GM12891 (cell line): ENCODE measurements at regions not wholly inside any gene's neighbourhood (a gene's known extent, or its start where the extent isn't known, plus 50 kb on each side); places are given as distances from the start of the nearest gene placed in this dataset.

Experiments used
- PAX5 ChIP-seq: IDR thresholded peaks from 2 replicates; pipeline ENCODE4 v1.6.1; 2011; ENCODE audit warnings: low read length, moderate library complexity, mild to moderate bottlenecking; ENCODE audit not compliant: insufficient read depth, severe bottlenecking
- POLR2A ChIP-seq: IDR thresholded peaks from 2 replicates; pipeline ENCODE4 v1.6.1; 2011; ENCODE audit warnings: low read depth, low read length, control low read depth
- POLR2AphosphoS5 ChIP-seq: IDR thresholded peaks from 2 replicates; pipeline ENCODE4 v1.6.1; 2011; ENCODE audit warnings: low read depth, low read length, control low read depth
- POU2F2 ChIP-seq: IDR thresholded peaks from 2 replicates; pipeline ENCODE4 v1.6.1; 2011; ENCODE audit warnings: low read depth, mild to moderate bottlenecking, control low read depth, low read length, moderate library complexity
- SPI1 ChIP-seq: IDR thresholded peaks from 2 replicates; pipeline ENCODE4 v1.6.1; 2011; ENCODE audit warnings: low read depth, low read length, control low read depth
- TAF1 ChIP-seq: IDR thresholded peaks from 2 replicates; pipeline ENCODE4 v1.6.1; 2011; ENCODE audit warnings: low read depth, low read length, control low read depth

DNA sequence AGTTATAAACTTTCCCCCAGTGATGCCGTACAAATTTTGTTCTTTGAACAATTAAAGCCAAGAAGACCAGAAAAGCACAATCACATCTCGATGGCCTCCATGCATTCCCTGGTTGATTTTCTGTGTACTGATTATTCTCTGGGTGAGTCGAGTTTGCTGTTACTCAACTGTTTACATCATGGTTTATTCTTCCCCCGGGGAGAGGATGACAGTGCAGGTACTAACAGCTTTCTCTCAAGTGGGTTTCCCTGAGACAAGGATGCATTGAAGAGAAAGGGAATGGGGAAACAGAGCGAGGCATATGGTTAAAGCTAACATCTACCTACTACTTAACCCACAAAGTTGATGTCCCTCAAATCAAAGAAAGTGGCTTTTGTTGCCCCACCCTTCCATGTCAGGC, 410.8 kb upstream of the FANCL start:
- TF ChIP-seq POLR2AphosphoS5 (no peak), POLR2A (no peak), TAF1 (no peak), PAX5 (no peak), SPI1 (no peak), POU2F2 (no peak)
